Thoracic aorta (tissue), 2 donors: ENCODE measurements at regions not wholly inside any gene's neighbourhood (a gene's known extent, or its start where the extent isn't known, plus 50 kb on each side); places are given as distances from the start of the nearest gene placed in this dataset.

Experiments used
- ATAC-seq: fragments of 150-250 bp; one replicate; pipeline ENCODE4 v1.8.0; 2017; ENCODE audit warnings: low read depth; ENCODE audit not compliant: insufficient number of reproducible peaks, low FRiP score
- DNase-seq: peaks from one replicate; pipeline ENCODE4 v3.0.0-alpha.2; 2020; ENCODE audit warnings: low spot score
- H3K27ac ChIP-seq, 2 donors: fragments of 200-600 bp; sonication (generic); 1 replicate in 1 of 2; 2 replicates in 1 of 2; pipeline ENCODE4 v1.5.1; 2016; ENCODE audit warnings: mild to moderate bottlenecking in 2 of 2, moderate library complexity in 2 of 2
- H3K27me3 ChIP-seq: fragments of 200-600 bp; sonication (generic); replicated peaks from 2 replicates; pipeline ENCODE4 v1.6.0; 2016; ENCODE audit warnings: mild to moderate bottlenecking; ENCODE audit not compliant: insufficient read depth
- H3K36me3 ChIP-seq: fragments of 200-600 bp; sonication (generic); one replicate; pipeline ENCODE4 v1.5.1; 2016
- H3K4me1 ChIP-seq, 2 donors: fragments of 200-600 bp; sonication (generic); 1 replicate in 1 of 2; 2 replicates in 1 of 2; pipeline versions ENCODE4 v1.5.1 to v1.6.0; 2016; ENCODE audit warnings: low read depth in 2 of 2, mild to moderate bottlenecking in 1 of 2; ENCODE audit not compliant: control insufficient read depth in 1 of 2
- H3K4me3 ChIP-seq: fragments of 200-600 bp; sonication (generic); 2 replicates; pipeline ENCODE4 v1.5.1; 2016; ENCODE audit warnings: mild to moderate bottlenecking
- H3K9me3 ChIP-seq: fragments of 200-600 bp; sonication (generic); 2 replicates; pipeline ENCODE4 v1.5.1; 2016
- CTCF ChIP-seq: fragments of 200-600 bp; sonication (generic); IDR thresholded peaks from one replicate; pipeline ENCODE4 v1.5.1; 2019; ENCODE audit warnings: antibody characterized with exemption

- no peaks in the 10 kb centered on the region for H3K9me3 ChIP-seq
- no peak for DNase-seq
- no peak for ATAC-seq
- H3K4me3 ChIP-seq, result no peak overlapping the region
- no peaks in the 10 kb centered on the region for H3K36me3 ChIP-seq
- TF ChIP-seq CTCF, result no peak
- H3K4me1 ChIP-seq, result peaks cover 0 to 5% of the 10 kb centered on the region in 2 donors
- H3K27ac ChIP-seq, result no peak overlapping the region
- no peaks in the 10 kb centered on the region for H3K27me3 ChIP-seq
These were observed 124.3 kb upstream of the SLC38A4 start for GRCh38 chr12:46950094-46950493.

DNA sequence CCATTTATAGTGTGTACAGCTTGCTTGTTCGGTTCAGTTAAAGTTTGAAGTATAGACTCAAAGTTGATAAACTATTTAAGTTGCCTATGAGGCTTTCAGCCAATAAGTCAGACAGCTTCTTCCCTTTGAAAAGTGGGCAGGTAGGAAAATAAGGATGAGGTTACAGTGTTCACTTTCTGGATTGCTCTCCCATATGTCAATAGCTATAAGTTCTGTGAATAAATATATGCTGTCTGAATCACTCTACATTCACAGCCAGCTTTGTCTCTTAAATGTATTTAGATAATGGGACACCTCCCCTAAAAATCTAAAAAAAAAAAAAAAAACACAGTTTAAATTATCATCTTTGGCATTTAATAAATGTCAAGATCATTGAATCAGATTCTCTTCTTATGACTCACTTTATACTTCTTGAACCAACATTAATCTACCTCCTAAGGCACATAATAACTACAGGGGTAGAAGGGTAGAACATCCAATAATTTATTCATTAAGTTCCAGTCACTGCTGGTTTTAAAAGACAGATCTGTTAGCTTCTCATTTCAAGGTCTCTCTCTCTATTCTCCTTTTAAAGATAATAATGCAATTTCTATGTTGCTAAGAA is 126.4 kb upstream of the PCED1B start:
- Histone ChIP-seq H3K36me3 (no peaks in the 10 kb centered on the region), H3K4me1 (peaks cover 0 to 5% of the 10 kb centered on the region in 2 donors), H3K4me3 (no peak overlapping the region), H3K27me3 (no peaks in the 10 kb centered on the region), H3K9me3 (no peaks in the 10 kb centered on the region), H3K27ac (no peak overlapping the region)
- ATAC-seq (no peak), DNase-seq (no peak)
- TF ChIP-seq CTCF, result no peak

DNA sequence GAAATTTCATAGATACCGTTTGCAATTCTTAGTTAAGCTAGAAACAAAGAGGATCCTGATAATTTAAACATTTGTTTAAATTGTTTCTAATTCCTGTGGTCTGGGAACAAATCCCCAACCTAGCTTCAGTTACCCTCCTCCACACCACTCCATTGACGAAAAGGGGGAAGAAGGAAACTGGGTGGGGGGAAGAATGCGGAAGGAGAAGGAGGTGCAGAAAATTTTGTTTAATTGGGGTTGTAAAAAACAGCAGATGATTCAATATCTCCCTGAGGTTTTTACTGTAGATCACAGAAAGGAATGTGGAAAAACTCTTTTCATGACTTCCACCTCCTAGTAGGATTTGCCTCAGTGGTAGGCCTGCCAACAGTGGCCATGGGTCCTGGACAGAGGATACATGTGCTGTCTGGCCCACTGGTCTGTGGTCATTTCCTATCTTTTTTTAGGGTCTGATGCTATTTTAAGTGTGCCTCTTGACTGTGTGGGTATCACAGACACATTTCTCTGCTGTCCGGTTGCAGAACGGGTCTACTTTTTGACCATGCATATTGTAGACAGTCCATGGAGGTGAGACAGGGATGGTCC is 122.9 kb upstream of the PCED1B start:
- H3K27ac ChIP-seq, result no peak overlapping the region
- no peaks in the 10 kb centered on the region for H3K36me3 ChIP-seq
- TF ChIP-seq CTCF, result no peak
- H3K9me3 ChIP-seq, result no peaks in the 10 kb centered on the region
- no peaks in the 10 kb centered on the region for H3K27me3 ChIP-seq
- peaks cover 0 to 15% of the 10 kb centered on the region in 2 donors for H3K4me1 ChIP-seq
- DNase-seq, result no peak
- ATAC-seq, result no peak
- H3K4me3 ChIP-seq, result no peak overlapping the region

DNA sequence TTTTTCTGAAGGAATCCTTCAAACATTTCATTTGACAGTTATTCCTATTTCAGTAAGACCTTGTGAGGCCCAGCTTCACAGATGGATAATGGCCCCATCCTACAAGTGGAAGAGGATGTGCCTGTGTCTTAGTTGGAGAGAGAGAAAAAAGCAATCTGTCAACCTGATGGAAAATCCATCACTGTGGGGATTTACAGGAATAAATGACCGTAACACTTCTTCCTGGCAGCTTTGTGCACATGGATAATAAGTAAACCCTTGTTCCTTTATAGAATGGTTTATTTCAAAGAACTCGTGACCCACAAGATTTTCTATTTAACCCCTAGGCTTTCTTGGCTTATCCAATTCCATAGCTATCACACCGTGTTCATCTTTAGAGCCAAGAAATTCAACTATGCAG is 121.4 kb upstream of the PCED1B start:
- no peaks in the 10 kb centered on the region for H3K27me3 ChIP-seq
- H3K27ac ChIP-seq, result no peak overlapping the region
- no peaks in the 10 kb centered on the region for H3K9me3 ChIP-seq
- H3K4me1 ChIP-seq, result peaks cover 0 to 11% of the 10 kb centered on the region in 2 donors
- ATAC-seq, result no peak
- no peaks in the 10 kb centered on the region for H3K36me3 ChIP-seq
- TF ChIP-seq CTCF, result no peak
- no peak for DNase-seq
- no peak overlapping the region for H3K4me3 ChIP-seq

DNA sequence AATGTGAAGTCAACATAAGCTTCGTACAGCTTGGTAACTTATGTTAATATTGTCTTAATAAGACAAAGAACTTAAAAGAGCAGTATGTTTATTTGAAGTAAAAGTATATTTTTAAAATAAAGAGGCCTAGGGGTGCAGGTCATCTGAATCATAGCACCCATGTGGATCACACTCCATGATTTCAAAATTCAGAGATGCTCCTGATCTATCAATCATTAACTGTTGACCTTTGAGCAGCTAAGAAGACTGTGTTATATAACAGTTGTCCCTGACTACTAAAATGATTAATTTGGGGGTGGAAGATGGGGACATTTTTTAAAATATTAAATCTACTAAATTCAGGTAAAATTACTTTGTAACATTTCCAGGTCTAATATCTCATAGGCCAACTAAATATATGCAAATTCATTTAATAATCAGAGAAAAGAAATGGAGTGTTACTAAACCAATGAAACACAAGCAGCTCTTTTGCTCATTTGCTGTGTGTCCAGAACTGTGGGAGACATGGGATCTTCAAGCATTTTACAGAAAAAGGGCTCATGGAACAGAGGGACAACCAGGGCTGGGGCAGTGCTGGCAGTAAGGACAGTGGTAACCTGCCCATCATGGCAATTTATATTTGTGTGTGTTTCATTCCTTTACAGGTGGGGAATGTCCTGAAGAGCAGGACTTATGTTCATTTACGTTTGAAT is 120.7 kb upstream of the PCED1B start:
- no peaks in the 10 kb centered on the region for H3K27me3 ChIP-seq
- no peak for ATAC-seq

More for the DNA sequence above, 120.7 kb upstream of the PCED1B start:
- H3K9me3 ChIP-seq, result no peaks in the 10 kb centered on the region
- TF ChIP-seq CTCF, result no peak
- H3K36me3 ChIP-seq, result no peaks in the 10 kb centered on the region
- no peak overlapping the region for H3K27ac ChIP-seq
- DNase-seq, result no peak
- peaks cover 6 to 18% of the 10 kb centered on the region in 2 donors for H3K4me1 ChIP-seq
- no peak overlapping the region for H3K4me3 ChIP-seq
